ENCODE measurements at regions not wholly inside any gene's neighbourhood (a gene's known extent, or its start where the extent isn't known, plus 50 kb on each side); places are given as distances from the start of the nearest gene placed in this dataset.

DNA sequence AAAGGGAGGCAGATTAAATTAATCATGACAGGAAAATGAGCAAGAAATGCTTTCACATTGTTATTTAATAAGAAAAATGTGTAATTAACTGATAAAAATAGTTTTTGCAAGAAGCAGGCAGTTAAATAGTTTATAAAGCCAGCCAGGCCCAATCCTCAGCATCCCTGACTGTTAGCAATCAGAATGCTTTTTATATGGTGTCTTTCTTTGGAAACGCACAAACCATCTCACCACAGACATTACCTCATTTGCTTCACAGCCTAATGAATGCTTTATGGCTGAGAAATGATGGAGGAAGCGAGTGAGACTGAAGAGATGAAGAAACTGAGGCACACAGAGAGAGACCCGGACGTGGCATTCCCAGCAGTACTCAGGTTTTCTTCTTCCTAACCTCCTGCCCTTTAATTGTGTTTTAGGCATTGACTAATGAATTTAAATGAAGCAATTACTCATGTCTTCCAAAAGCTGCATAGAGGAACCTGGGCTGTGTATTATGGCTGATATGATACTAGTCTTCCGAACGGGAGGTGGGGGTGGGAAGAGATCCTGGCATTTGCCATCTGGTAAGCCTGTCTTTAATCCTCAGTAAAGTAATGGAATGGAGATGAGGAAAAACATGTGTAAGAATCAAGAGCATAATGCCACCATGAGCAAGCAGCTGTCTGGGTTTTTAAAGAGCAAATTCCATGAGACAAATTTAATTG is 116.1 kb upstream of the LMO4 start:
- TF ChIP-seq, protein P1, sequence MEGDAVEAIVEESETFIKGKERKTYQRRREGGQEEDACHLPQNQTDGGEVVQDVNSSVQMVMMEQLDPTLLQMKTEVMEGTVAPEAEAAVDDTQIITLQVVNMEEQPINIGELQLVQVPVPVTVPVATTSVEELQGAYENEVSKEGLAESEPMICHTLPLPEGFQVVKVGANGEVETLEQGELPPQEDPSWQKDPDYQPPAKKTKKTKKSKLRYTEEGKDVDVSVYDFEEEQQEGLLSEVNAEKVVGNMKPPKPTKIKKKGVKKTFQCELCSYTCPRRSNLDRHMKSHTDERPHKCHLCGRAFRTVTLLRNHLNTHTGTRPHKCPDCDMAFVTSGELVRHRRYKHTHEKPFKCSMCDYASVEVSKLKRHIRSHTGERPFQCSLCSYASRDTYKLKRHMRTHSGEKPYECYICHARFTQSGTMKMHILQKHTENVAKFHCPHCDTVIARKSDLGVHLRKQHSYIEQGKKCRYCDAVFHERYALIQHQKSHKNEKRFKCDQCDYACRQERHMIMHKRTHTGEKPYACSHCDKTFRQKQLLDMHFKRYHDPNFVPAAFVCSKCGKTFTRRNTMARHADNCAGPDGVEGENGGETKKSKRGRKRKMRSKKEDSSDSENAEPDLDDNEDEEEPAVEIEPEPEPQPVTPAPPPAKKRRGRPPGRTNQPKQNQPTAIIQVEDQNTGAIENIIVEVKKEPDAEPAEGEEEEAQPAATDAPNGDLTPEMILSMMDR (conservative IDR thresholded peaks at IDR 0.05): no peak
- no peak overlapping the region for H3K4me2 ChIP-seq (ENCODE audit: insufficient read depth, insufficient read length, low read length)
- no peak overlapping the region for H3K18ac ChIP-seq (ENCODE audit: insufficient read length, low read depth, low read length)
- H3K79me1 ChIP-seq (ENCODE audit: insufficient read depth, low read depth, low read length, poor library complexity, severe bottlenecking): no peaks in the 10 kb centered on the region
- H2BK20ac ChIP-seq (ENCODE audit: low read depth, low read length, poor library complexity, severe bottlenecking): no peak overlapping the region
- no peak overlapping the region for H3K27ac Mint-ChIP-seq
- no CpG with 5 or more reads among the region's 6 CpGs for WGBS (ENCODE audit: extremely low coverage, insufficient read length, low lambda C conversion rate)
- no peak overlapping the region for H3T11ph ChIP-seq (ENCODE audit: low read length)
- peaks cover 3 to 14% (median 3%) of the 10 kb centered on the region in 3 experiments; a peak in 5 of 7 replicates for H3K36me3 Mint-ChIP-seq (ENCODE audit: insufficient read depth in 1 of 3, low read depth in 3 of 3)
- DNase-seq: no peak
- H4K91ac ChIP-seq (ENCODE audit: insufficient read length, low read depth, low read length): no peak overlapping the region
- H2BK15ac ChIP-seq (ENCODE audit: low read depth, low read length): no peak overlapping the region
- no peaks in the 10 kb centered on the region; the same call in 1 of the 2 replicates for H3K27me3 Mint-ChIP-seq (ENCODE audit: low read depth)
- H4K20me1 ChIP-seq (ENCODE audit: control insufficient read depth, insufficient read depth, insufficient read length): no peaks in the 10 kb centered on the region
- no peak overlapping the region for H2AK5ac ChIP-seq (ENCODE audit: insufficient read length, low read length)
- no peak overlapping the region for H3K27ac ChIP-seq (ENCODE audit: insufficient read length, low read depth, low read length)
- H3K4me1 ChIP-seq (ENCODE audit: insufficient read depth, low read length): no peaks in the 10 kb centered on the region
- H2BK12ac ChIP-seq (ENCODE audit: insufficient read length, low read depth, low read length): no peak overlapping the region
- no peak overlapping the region for H2BK120ac ChIP-seq (ENCODE audit: low read depth, low read length, poor library complexity, severe bottlenecking)
- no peak overlapping the region for H4K8ac ChIP-seq (replicated peaks; ENCODE audit: insufficient read length, low read depth, low read length)
- no peak overlapping the region for H3K9ac ChIP-seq (ENCODE audit: extremely low read depth, insufficient read length, low read length)
- H2AFZ ChIP-seq (ENCODE audit: low read length): no peak overlapping the region
- no peak overlapping the region for H3K4ac ChIP-seq (ENCODE audit: low read depth, low read length)
- H3K23me2 ChIP-seq (ENCODE audit: insufficient read length, low read depth, low read length, poor library complexity, severe bottlenecking): no peaks in the 10 kb centered on the region
- H3K56ac ChIP-seq (ENCODE audit: insufficient read length, low read depth, low read length): no peak overlapping the region
- no peak overlapping the region for H4K5ac ChIP-seq (ENCODE audit: insufficient read length, low read depth, low read length)
- H3K79me2 ChIP-seq (ENCODE audit: insufficient read depth, low read length): no peaks in the 10 kb centered on the region
- H3K4me3 Mint-ChIP-seq: no peak overlapping the region
- no peaks in the 10 kb centered on the region for H3K27me3 ChIP-seq (ENCODE audit: insufficient read depth, low read length)
- H2BK5ac ChIP-seq (ENCODE audit: insufficient read length, low read length): no peak overlapping the region
- H3K14ac ChIP-seq (ENCODE audit: insufficient read depth, low read length): no peak overlapping the region
- H3K23ac ChIP-seq (ENCODE audit: insufficient read length, low read depth, low read length): no peak overlapping the region
- H3K9me3 Mint-ChIP-seq: peaks cover 10 to 11% of the 10 kb centered on the region in 2 experiments
- no peaks in the 10 kb centered on the region for H3K9me3 ChIP-seq (ENCODE audit: control insufficient read depth, low read depth, low read length)
- no peaks in the 10 kb centered on the region for H3K4me1 Mint-ChIP-seq
